Epithelial cell of esophagus (primary cell): ENCODE measurements at regions not wholly inside any gene's neighbourhood (a gene's known extent, or its start where the extent isn't known, plus 50 kb on each side); places are given as distances from the start of the nearest gene placed in this dataset.

Experiments
- DNase-seq: peaks from one replicate; pipeline ENCODE4 v3.0.0; 2010; ENCODE audit warnings: low read depth
- H3K4me3 ChIP-seq: 2 replicates; pipeline ENCODE4 v1.5.1; 2011; ENCODE audit warnings: mild to moderate bottlenecking, low read length, control low read depth
- CTCF ChIP-seq: IDR thresholded peaks from 2 replicates; pipeline ENCODE4 v1.5.1; 2011; ENCODE audit warnings: low read depth, mild to moderate bottlenecking, low read length, control low read depth, inconsistent platforms; ENCODE audit not compliant: insufficient read depth; ENCODE audit errors: missing control alignments

GRCh38 chr2:221637851-221638250 lies 65.7 kb upstream of the EPHA4 start:
- DNase-seq, result no peak
- no peak overlapping the region for H3K4me3 ChIP-seq
- no peak for TF ChIP-seq CTCF

- H3K4me3 ChIP-seq, result no peak overlapping the region
- peak; percentile 25 for TF ChIP-seq CTCF
- DNase-seq, result peak; percentile 27
Measured at GRCh38 chr2:221635949-221636348, 63.8 kb upstream of the EPHA4 start.

- no peak overlapping the region for H3K4me3 ChIP-seq
- DNase-seq, result peak; percentile 73
- no peak for TF ChIP-seq CTCF
Measured at GRCh38 chr2:221629468-221629867, 57.4 kb upstream of the EPHA4 start.

- TF ChIP-seq CTCF, result no peak
- peak; percentile 16 for DNase-seq
- no peak overlapping the region for H3K4me3 ChIP-seq
Measured at GRCh38 chr2:221624475-221624874, 52.4 kb upstream of the EPHA4 start.
